ENCODE measurements at regions not wholly inside any gene's neighbourhood (a gene's known extent, or its start where the extent isn't known, plus 50 kb on each side); places are given as distances from the start of the nearest gene placed in this dataset.

GRCh38 chr6:22020299-22021003, 276.4 kb downstream of the PRL start:
- dilution Hi-C loops (cut with HindIII; ENCODE audit: low sequenced_read_pairs, unreplicated experiment): no loop called here
- no peak for TF ChIP-seq ELK1 (IDR thresholded peaks at IDR 0.05; ENCODE audit: borderline replicate concordance, low read depth, low read length)
- no peak for TF ChIP-seq USF2 (IDR thresholded peaks at IDR 0.05; ENCODE audit: low read depth, low read length)
- no peak for TF ChIP-seq NFE2L2 (IDR thresholded peaks at IDR 0.05; ENCODE audit: low read depth, low read length)
- no peak for TF ChIP-seq CTCF (conservative IDR thresholded peaks at IDR 0.05; ENCODE audit: low read depth, low read length)
- TF ChIP-seq FOS (IDR thresholded peaks at IDR 0.05; ENCODE audit: low read depth, low read length): no peak
- no peak for TF ChIP-seq POLR2A (IDR thresholded peaks at IDR 0.05; ENCODE audit: low read depth, low read length)
- TF ChIP-seq MAFK (IDR thresholded peaks at IDR 0.05; ENCODE audit: low read depth, low read length): no peak
- no peak for TF ChIP-seq CEBPB (IDR thresholded peaks at IDR 0.05; ENCODE audit: low read depth, low read length)
- TF ChIP-seq MXI1 (IDR thresholded peaks at IDR 0.05; ENCODE audit: borderline replicate concordance, low read depth, low read length): no peak
- TF ChIP-seq BHLHE40 (IDR thresholded peaks at IDR 0.05; ENCODE audit: low read depth, low read length): no peak
- no peak for TF ChIP-seq CHD1 (IDR thresholded peaks at IDR 0.05; ENCODE audit: low read depth, low read length)
- TF ChIP-seq RFX5 (IDR thresholded peaks at IDR 0.05; ENCODE audit: low read depth, low read length): no peak
- no peak for TF ChIP-seq SMC3 (IDR thresholded peaks at IDR 0.05; ENCODE audit: low read depth, low read length)
- TF ChIP-seq RAD21 (IDR thresholded peaks at IDR 0.05; ENCODE audit: low read length): no peak
- no peak for TF ChIP-seq MAZ (IDR thresholded peaks at IDR 0.05; ENCODE audit: borderline replicate concordance, low read depth, low read length)
- TF ChIP-seq RCOR1 (IDR thresholded peaks at IDR 0.05; ENCODE audit: insufficient replicate concordance, low read length): no peak
- H3K9me1 ChIP-seq (ENCODE audit: insufficient read depth, low read length): no peaks in the 10 kb centered on the region; the same call in 1 of the 2 replicates

More at GRCh38 chr6:22020299-22021003, 276.4 kb downstream of the PRL start:
- in situ Hi-C loops (cut with MboI; ENCODE audit: low sequenced_read_pairs) (no loop called here), intact Hi-C loops (cut with micrococcal nuclease) (no loop called here)
- no peak overlapping the region for H3K56ac ChIP-seq (ENCODE audit: extremely low read depth, insufficient read depth, low read length)
- H3K23ac ChIP-seq (ENCODE audit: low read depth, low read length): no peak overlapping the region
- BruUV-seq (replicated peaks): no TSS peak
- no peak overlapping the region; a peak in 1 of 4 replicates for H4K8ac ChIP-seq (ENCODE audit: low read depth in 2 of 2, low read length in 2 of 2)
- peaks cover 9% of the 10 kb centered on the region; the same call in 1 of the 2 replicates for H3K36me3 ChIP-seq (ENCODE audit: control insufficient read depth, insufficient read depth, low read length)
- 0 out of 2 replicates have a peak overlapping the region, but pooled peaks have one; percentile 34 for H3K14ac ChIP-seq (replicated peaks; ENCODE audit: low read depth, low read length)
- H3K4me3 ChIP-seq (ENCODE audit: insufficient read depth, low read depth, low read length): no peak overlapping the region
- no peak overlapping the region for H2BK20ac ChIP-seq (ENCODE audit: low read depth, low read length)
- no peak overlapping the region for H2BK5ac ChIP-seq (ENCODE audit: low read depth, low read length, poor library complexity, severe bottlenecking)
- H2BK120ac ChIP-seq (ENCODE audit: low read depth, low read length): peak overlapping the region; percentile 57
- H4K91ac ChIP-seq (ENCODE audit: insufficient read depth, low read depth, low read length): no peak overlapping the region
- H2AFZ ChIP-seq (replicated peaks; ENCODE audit: low read length, poor library complexity): no peak overlapping the region
- POLR2A ChIA-PET (ENCODE audit: unreplicated experiment): no interaction called here
- ATAC-seq (ENCODE audit: low read depth) (no peak), DNase-seq (no peak)
- no peaks in the 10 kb centered on the region for H4K20me1 ChIP-seq (ENCODE audit: insufficient read depth, low read length)
- H2AK5ac ChIP-seq (ENCODE audit: low read depth, low read length): peak overlapping the region; percentile 26; the same call in 1 of the 2 replicates
- H3K18ac ChIP-seq (ENCODE audit: low read depth, low read length): no peak overlapping the region
- H3K27ac ChIP-seq (ENCODE audit: insufficient read depth, low read length): no peak overlapping the region
- no peaks in the 10 kb centered on the region for H3K79me1 ChIP-seq (ENCODE audit: low read depth in 1 of 2, low read length in 2 of 2)
- peak overlapping the region; percentile 45; the same call in 1 of the 2 replicates for H3K4ac ChIP-seq (ENCODE audit: low read depth, low read length)
- H3K9me3 ChIP-seq (ENCODE audit: control insufficient read depth, insufficient read depth, low read length): peaks cover 5% of the 10 kb centered on the region
- H3K9ac ChIP-seq (ENCODE audit: low read depth, low read length): no peak overlapping the region
- H3K4me1 ChIP-seq (ENCODE audit: control insufficient read depth, insufficient read depth, low read length): peaks cover 11% of the 10 kb centered on the region
- no peak overlapping the region; the same call in 2 of the 3 replicates for H2BK15ac ChIP-seq (ENCODE audit: low read depth, low read length)
- 90% methylated on average over 2 of the region's 5 CpGs; no CpG with 5 or more reads in 1 of the 2 experiments for WGBS, 2 experiments (ENCODE audit: extremely low coverage in 2 of 2, insufficient read length in 1 of 2)
- CTCF ChIA-PET: no interaction called here
- H3K4me2 ChIP-seq (ENCODE audit: low read depth, low read length): no peak overlapping the region
- no peaks in the 10 kb centered on the region for H3K27me3 ChIP-seq (ENCODE audit: control insufficient read depth, insufficient read depth, low read length)
- no peak overlapping the region for H2AK9ac ChIP-seq (replicated peaks; ENCODE audit: low read depth, low read length, poor library complexity)
- 0 out of 2 replicates have a peak overlapping the region, but pooled peaks have one; percentile 23 for H4K5ac ChIP-seq (ENCODE audit: low read depth, low read length)
